GM12891 (cell line): ENCODE measurements at regions not wholly inside any gene's neighbourhood (a gene's known extent, or its start where the extent isn't known, plus 50 kb on each side); places are given as distances from the start of the nearest gene placed in this dataset.

ENCODE experiments used
- DNase-seq: peaks from one replicate; pipeline ENCODE4 v3.0.0; 2011; ENCODE audit warnings: low spot score; ENCODE audit not compliant: insufficient read length
- FAIRE-seq: peaks from 2 replicates; lab custom pipeline; 2011; peaks lifted over from hg19 to GRCh38; lab: Jason Lieb, UNC
- PAX5 ChIP-seq: IDR thresholded peaks from 2 replicates; pipeline ENCODE4 v1.6.1; 2011; ENCODE audit warnings: low read length, moderate library complexity, mild to moderate bottlenecking; ENCODE audit not compliant: insufficient read depth, severe bottlenecking
- POLR2A ChIP-seq: IDR thresholded peaks from 2 replicates; pipeline ENCODE4 v1.6.1; 2011; ENCODE audit warnings: low read depth, low read length, control low read depth
- POLR2AphosphoS5 ChIP-seq: IDR thresholded peaks from 2 replicates; pipeline ENCODE4 v1.6.1; 2011; ENCODE audit warnings: low read depth, low read length, control low read depth
- POU2F2 ChIP-seq: IDR thresholded peaks from 2 replicates; pipeline ENCODE4 v1.6.1; 2011; ENCODE audit warnings: low read depth, mild to moderate bottlenecking, control low read depth, low read length, moderate library complexity
- SPI1 ChIP-seq: IDR thresholded peaks from 2 replicates; pipeline ENCODE4 v1.6.1; 2011; ENCODE audit warnings: low read depth, low read length, control low read depth
- TAF1 ChIP-seq: IDR thresholded peaks from 2 replicates; pipeline ENCODE4 v1.6.1; 2011; ENCODE audit warnings: low read depth, low read length, control low read depth

- FAIRE-seq (no peak), DNase-seq (no peak)
- no peak for TF ChIP-seq POLR2AphosphoS5
- no peak for TF ChIP-seq POU2F2
- no peak for TF ChIP-seq TAF1
- no peak for TF ChIP-seq PAX5
- no peak for TF ChIP-seq SPI1
- TF ChIP-seq POLR2A = no peak
These were observed 404.6 kb upstream of the OPRM1 start for GRCh38 chr6:153634416-153634815.

- DNase-seq = no peak
- FAIRE-seq = no peak
- no peak for TF ChIP-seq PAX5
- no peak for TF ChIP-seq SPI1
- TF ChIP-seq POLR2A = no peak
- TF ChIP-seq POU2F2 = no peak
- TF ChIP-seq TAF1 = no peak
- no peak for TF ChIP-seq POLR2AphosphoS5
These were observed 414.0 kb upstream of the OPRM1 start for GRCh38 chr6:153625089-153625488.

- DNase-seq (no peak), FAIRE-seq (no peak)
- no peak for TF ChIP-seq PAX5
- no peak for TF ChIP-seq SPI1
- no peak for TF ChIP-seq POLR2A
- TF ChIP-seq POU2F2 = no peak
- no peak for TF ChIP-seq POLR2AphosphoS5
- TF ChIP-seq TAF1 = no peak
These were observed 414.5 kb upstream of the OPRM1 start for GRCh38 chr6:153624528-153624927.

GRCh38 chr6:153623496-153623895, 415.5 kb upstream of the OPRM1 start:
- DNase-seq (no peak), FAIRE-seq (no peak)
- TF ChIP-seq POLR2AphosphoS5 (no peak), PAX5 (no peak), TAF1 (no peak), SPI1 (no peak), POU2F2 (no peak), POLR2A (no peak)

- FAIRE-seq (no peak), DNase-seq (no peak)
- TF ChIP-seq SPI1 = no peak
- no peak for TF ChIP-seq POU2F2
- TF ChIP-seq TAF1 = no peak
- no peak for TF ChIP-seq POLR2AphosphoS5
- TF ChIP-seq POLR2A = no peak
- TF ChIP-seq PAX5 = no peak
These were observed 417.5 kb upstream of the OPRM1 start for GRCh38 chr6:153621491-153621890.

GRCh38 chr6:153621070-153621469, 418.0 kb upstream of the OPRM1 start:
- no peak for TF ChIP-seq POLR2A
- TF ChIP-seq TAF1 = no peak
- no peak for TF ChIP-seq PAX5
- no peak for TF ChIP-seq POLR2AphosphoS5
- TF ChIP-seq SPI1 = no peak
- no peak for TF ChIP-seq POU2F2
- DNase-seq = no peak

GRCh38 chr6:153618371-153619322, 420.4 kb upstream of the OPRM1 start:
- no peak for DNase-seq
- FAIRE-seq = no peak
- TF ChIP-seq POLR2A (no peak), SPI1 (no peak), POLR2AphosphoS5 (no peak), PAX5 (no peak), TAF1 (no peak), POU2F2 (no peak)

More at GRCh38 chr6:153621070-153621469, 418.0 kb upstream of the OPRM1 start:
- no peak for FAIRE-seq

- FAIRE-seq = no peak
- DNase-seq = no peak
- TF ChIP-seq PAX5 (no peak), POU2F2 (no peak), TAF1 (no peak), SPI1 (no peak), POLR2AphosphoS5 (no peak), POLR2A (no peak)
These were observed 422.5 kb upstream of the OPRM1 start for GRCh38 chr6:153616506-153616905.

GRCh38 chr6:153613719-153614455, 425.2 kb upstream of the OPRM1 start:
- no peak for DNase-seq
- TF ChIP-seq POU2F2 = no peak
- no peak for TF ChIP-seq POLR2AphosphoS5
- no peak for TF ChIP-seq PAX5
- no peak for TF ChIP-seq SPI1
- TF ChIP-seq TAF1 = no peak
- TF ChIP-seq POLR2A = no peak
- FAIRE-seq = no peak
